IPS-18c (cell line): ENCODE measurements at regions not wholly inside any gene's neighbourhood (a gene's known extent, or its start where the extent isn't known, plus 50 kb on each side); places are given as distances from the start of the nearest gene placed in this dataset.

Experiments used
- H3K4me3 ChIP-seq: 2 replicates; pipeline ENCODE4 v1.7.0; 2013; ENCODE audit warnings: low read depth, mild to moderate bottlenecking, low read length, moderate library complexity; ENCODE audit not compliant: insufficient read depth
- H3K9me3 ChIP-seq: one replicate; pipeline ENCODE4 v1.6.1; 2013; ENCODE audit warnings: mild to moderate bottlenecking, low read length, moderate library complexity; ENCODE audit not compliant: control insufficient read depth, insufficient read depth

- Histone ChIP-seq H3K9me3 (no peaks in the 10 kb centered on the region), H3K4me3 (no peak overlapping the region)
Observed at GRCh38 chr3:40848421-40848820, 323.7 kb downstream of the ZNF621 start.

- no peak overlapping the region for H3K4me3 ChIP-seq
Observed at GRCh38 chr3:40850861-40851260, 326.1 kb downstream of the ZNF621 start.

GRCh38 chr3:40851836-40852235, 327.1 kb downstream of the ZNF621 start:
- Histone ChIP-seq H3K9me3 (no peaks in the 10 kb centered on the region), H3K4me3 (no peak overlapping the region)

More at GRCh38 chr3:40850861-40851260, 326.1 kb downstream of the ZNF621 start:
- H3K9me3 ChIP-seq, result no peaks in the 10 kb centered on the region

GRCh38 chr3:40852712-40853111, 328.0 kb downstream of the ZNF621 start:
- H3K9me3 ChIP-seq, result no peaks in the 10 kb centered on the region
- H3K4me3 ChIP-seq, result no peak overlapping the region

GRCh38 chr3:40853474-40853873, 328.7 kb downstream of the ZNF621 start:
- Histone ChIP-seq H3K4me3 (no peak overlapping the region), H3K9me3 (no peaks in the 10 kb centered on the region)

- Histone ChIP-seq H3K9me3 (no peaks in the 10 kb centered on the region), H3K4me3 (no peak overlapping the region)
Observed at GRCh38 chr3:40855871-40856270, 331.1 kb downstream of the ZNF621 start.

GRCh38 chr3:40858364-40859115, 333.8 kb downstream of the ZNF621 start:
- H3K9me3 ChIP-seq, result no peaks in the 10 kb centered on the region

GRCh38 chr3:40862946-40863345, 336.4 kb upstream of the CTNNB1 start:
- no peak overlapping the region for H3K4me3 ChIP-seq
- peaks cover 2% of the 10 kb centered on the region for H3K9me3 ChIP-seq

More at GRCh38 chr3:40858364-40859115, 333.8 kb downstream of the ZNF621 start:
- H3K4me3 ChIP-seq, result no peak overlapping the region

- Histone ChIP-seq H3K4me3 (no peak overlapping the region), H3K9me3 (peaks cover 2% of the 10 kb centered on the region)
Observed at GRCh38 chr3:40864146-40864782, 335.0 kb upstream of the CTNNB1 start.

GRCh38 chr3:40864915-40865314, 334.4 kb upstream of the CTNNB1 start:
- no peak overlapping the region for H3K4me3 ChIP-seq
- H3K9me3 ChIP-seq, result peaks cover 2% of the 10 kb centered on the region

- Histone ChIP-seq H3K9me3 (peaks cover 2% of the 10 kb centered on the region), H3K4me3 (no peak overlapping the region)
Observed at GRCh38 chr3:40867797-40868196, 331.5 kb upstream of the CTNNB1 start.

GRCh38 chr3:40869013-40869412, 330.3 kb upstream of the CTNNB1 start:
- H3K4me3 ChIP-seq, result no peak overlapping the region
- peaks cover 2% of the 10 kb centered on the region for H3K9me3 ChIP-seq

GRCh38 chr3:40869939-40870338, 329.4 kb upstream of the CTNNB1 start:
- H3K4me3 ChIP-seq, result no peak overlapping the region

GRCh38 chr3:40871394-40871793, 327.9 kb upstream of the CTNNB1 start:
- Histone ChIP-seq H3K4me3 (no peak overlapping the region), H3K9me3 (no peaks in the 10 kb centered on the region)

More at GRCh38 chr3:40869939-40870338, 329.4 kb upstream of the CTNNB1 start:
- H3K9me3 ChIP-seq, result no peaks in the 10 kb centered on the region

GRCh38 chr3:40872258-40872920, 326.9 kb upstream of the CTNNB1 start:
- Histone ChIP-seq H3K9me3 (no peaks in the 10 kb centered on the region), H3K4me3 (no peak overlapping the region)

- Histone ChIP-seq H3K4me3 (no peak overlapping the region), H3K9me3 (no peaks in the 10 kb centered on the region)
Observed at GRCh38 chr3:40873476-40873875, 325.8 kb upstream of the CTNNB1 start.

GRCh38 chr3:40873934-40874699, 325.2 kb upstream of the CTNNB1 start:
- Histone ChIP-seq H3K4me3 (no peak overlapping the region), H3K9me3 (no peaks in the 10 kb centered on the region)
